ENCODE measurements at regions not wholly inside any gene's neighbourhood (a gene's known extent, or its start where the extent isn't known, plus 50 kb on each side); places are given as distances from the start of the nearest gene placed in this dataset.
"Not testable (repeated sequence)": the region's sequence is repeated elsewhere in the genome, so short reads cannot be mapped to it uniquely, and the experiment has no call there.

- no peak for DNase-seq (ENCODE audit: low read depth)
- no peak for TF ChIP-seq CTCF (conservative IDR thresholded peaks at IDR 0.05; ENCODE audit: low read depth, low read length)
- H3K4me3 ChIP-seq (ENCODE audit: low read depth, low read length), result no peak overlapping the region
Measured at GRCh38 chr3:98711426-98711825, 51.7 kb upstream of the ST3GAL6 start.

GRCh38 chr3:98712726-98713125 lies 50.4 kb upstream of the ST3GAL6 start:
- TF ChIP-seq CTCF (conservative IDR thresholded peaks at IDR 0.05; ENCODE audit: low read depth, low read length), result no peak
- DNase-seq (ENCODE audit: low read depth), result no peak
- no peak overlapping the region for H3K4me3 ChIP-seq (ENCODE audit: low read depth, low read length)

GRCh38 chr3:98713332-98713731 lies 49.8 kb upstream of the ST3GAL6 start:
- H3K4me3 ChIP-seq (ENCODE audit: low read depth, low read length); DNase-seq (ENCODE audit: low read depth): not testable (repeated sequence)
